ENCODE measurements at regions not wholly inside any gene's neighbourhood (a gene's known extent, or its start where the extent isn't known, plus 50 kb on each side); places are given as distances from the start of the nearest gene placed in this dataset.

GRCh38 chr6:84415068-84415467 is 187.6 kb upstream of the CEP162 start:
- H3K4me2 ChIP-seq: no peak overlapping the region
- H3K27ac ChIP-seq: no peak overlapping the region
- no peak for DNase-seq (ENCODE audit: low spot score)
- TF ChIP-seq CTCF (IDR thresholded peaks at IDR 0.05; ENCODE audit: poor library complexity) (no peak), EZH2phosphoT487 (IDR thresholded peaks at IDR 0.05; ENCODE audit: low read depth, severe bottlenecking, unreplicated experiment) (no peak), EZH2 (IDR thresholded peaks at IDR 0.05; ENCODE audit: borderline replicate concordance) (no peak)
- no peak overlapping the region for H2AFZ ChIP-seq
- H3K79me2 ChIP-seq: no peaks in the 10 kb centered on the region
- H3K36me3 ChIP-seq (replicated peaks; ENCODE audit: insufficient read depth, low read depth): no peaks in the 10 kb centered on the region
- no peaks in the 10 kb centered on the region for H3K9me3 ChIP-seq (ENCODE audit: low read depth)
- no peaks in the 10 kb centered on the region for H3K9me2 ChIP-seq (replicated peaks; ENCODE audit: insufficient read depth)
- peaks cover 14% of the 10 kb centered on the region for H3K27me3 ChIP-seq
- no peak overlapping the region for H3K4me3 ChIP-seq
- H3K4me1 ChIP-seq (ENCODE audit: insufficient read depth): no peaks in the 10 kb centered on the region
- 83% methylated on average over 2 of the region's 2 CpGs for WGBS (ENCODE audit: low lambda C conversion rate, missing lambda C conversion rate)
- no peaks in the 10 kb centered on the region for H4K20me1 ChIP-seq (ENCODE audit: insufficient read depth, poor library complexity, severe bottlenecking)

- Histone ChIP-seq H3K4me1 (ENCODE audit: insufficient read depth) (no peaks in the 10 kb centered on the region), H3K4me2 (no peak overlapping the region), H3K9me3 (ENCODE audit: low read depth) (no peaks in the 10 kb centered on the region), H3K4me3 (no peak overlapping the region), H4K20me1 (ENCODE audit: insufficient read depth, poor library complexity, severe bottlenecking) (no peaks in the 10 kb centered on the region), H3K9me2 (replicated peaks; ENCODE audit: insufficient read depth) (no peaks in the 10 kb centered on the region), H3K27me3 (peaks cover 14% of the 10 kb centered on the region), H3K79me2 (no peaks in the 10 kb centered on the region), H3K36me3 (replicated peaks; ENCODE audit: insufficient read depth, low read depth) (no peaks in the 10 kb centered on the region), H3K27ac (no peak overlapping the region), H2AFZ (no peak overlapping the region)
- TF ChIP-seq EZH2 (IDR thresholded peaks at IDR 0.05; ENCODE audit: borderline replicate concordance): no peak
- no peak for TF ChIP-seq CTCF (IDR thresholded peaks at IDR 0.05; ENCODE audit: poor library complexity)
- TF ChIP-seq EZH2phosphoT487 (IDR thresholded peaks at IDR 0.05; ENCODE audit: low read depth, severe bottlenecking, unreplicated experiment): no peak
- DNase-seq (ENCODE audit: low spot score): no peak
- 86% methylated on average over 6 of the region's 6 CpGs for WGBS (ENCODE audit: low lambda C conversion rate, missing lambda C conversion rate)
Observed at GRCh38 chr6:84414531-84414930, 187.1 kb upstream of the CEP162 start.

DNA sequence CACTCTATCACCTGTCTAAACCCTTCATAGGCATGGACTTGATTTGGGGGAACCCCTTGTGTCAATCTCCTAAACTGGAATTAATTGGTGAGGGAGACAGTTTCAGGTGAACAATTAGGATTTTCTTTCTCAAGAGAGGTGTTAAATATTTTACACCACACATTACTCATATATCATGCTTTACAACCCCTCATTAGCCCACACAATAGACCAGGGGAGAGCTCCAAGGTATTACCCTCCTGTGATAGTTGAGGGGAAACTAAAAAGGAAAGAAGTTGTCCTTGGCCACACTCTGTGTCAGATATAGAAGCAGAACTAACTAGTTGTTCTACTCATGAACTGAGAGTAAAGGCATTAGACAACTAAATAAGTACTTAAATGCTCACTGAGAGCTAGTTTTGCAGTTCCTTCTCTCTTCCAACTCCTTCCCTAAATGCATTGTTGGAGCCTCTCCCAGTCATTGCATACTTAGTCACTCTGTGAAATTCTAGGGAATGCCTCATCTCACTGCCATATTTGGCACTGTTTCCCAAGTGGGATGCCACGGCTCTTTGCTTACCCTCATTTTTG is 183.7 kb upstream of the CEP162 start:
- H3K27me3 ChIP-seq: peaks cover 14% of the 10 kb centered on the region

More for the DNA sequence above, 183.7 kb upstream of the CEP162 start:
- no peak overlapping the region for H3K27ac ChIP-seq
- no peaks in the 10 kb centered on the region for H3K36me3 ChIP-seq (replicated peaks; ENCODE audit: insufficient read depth, low read depth)
- no peak overlapping the region for H2AFZ ChIP-seq
- H3K4me3 ChIP-seq: no peak overlapping the region
- no peaks in the 10 kb centered on the region for H3K79me2 ChIP-seq
- no peaks in the 10 kb centered on the region for H4K20me1 ChIP-seq (ENCODE audit: insufficient read depth, poor library complexity, severe bottlenecking)
- H3K4me2 ChIP-seq: no peak overlapping the region
- TF ChIP-seq EZH2 (IDR thresholded peaks at IDR 0.05; ENCODE audit: borderline replicate concordance) (no peak), CTCF (IDR thresholded peaks at IDR 0.05; ENCODE audit: poor library complexity) (no peak), EZH2phosphoT487 (IDR thresholded peaks at IDR 0.05; ENCODE audit: low read depth, severe bottlenecking, unreplicated experiment) (no peak)
- 72% methylated on average over 1 of the region's 1 CpG for WGBS (ENCODE audit: low lambda C conversion rate, missing lambda C conversion rate)
- DNase-seq (ENCODE audit: low spot score): no peak
- no peaks in the 10 kb centered on the region for H3K9me3 ChIP-seq (ENCODE audit: low read depth)
- H3K4me1 ChIP-seq (ENCODE audit: insufficient read depth): no peaks in the 10 kb centered on the region
- H3K9me2 ChIP-seq (replicated peaks; ENCODE audit: insufficient read depth): no peaks in the 10 kb centered on the region

All from hepatocyte (in vitro differentiated cells).